Neuronal stem cell (in vitro differentiated cells): ENCODE measurements at regions not wholly inside any gene's neighbourhood (a gene's known extent, or its start where the extent isn't known, plus 50 kb on each side); places are given as distances from the start of the nearest gene placed in this dataset.
A peak's percentile ranks its signal among the peaks of the same experiment; 100 is the strongest.

Experiments
- DNase-seq: peaks from one replicate; pipeline ENCODE4 v3.0.0-alpha.2; 2013; ENCODE audit warnings: low spot score
- H2AFZ ChIP-seq: one replicate; pipeline ENCODE4 v1.6.1; 2013; ENCODE audit warnings: mild to moderate bottlenecking, low read length, inconsistent platforms
- H2AK5ac ChIP-seq: 2 replicates; pipeline ENCODE4 v1.6.1; 2013; ENCODE audit warnings: low read depth, mild to moderate bottlenecking, inconsistent platforms, low read length, moderate library complexity, mixed read lengths
- H2BK120ac ChIP-seq: 2 replicates; pipeline ENCODE4 v1.6.1; 2013; ENCODE audit warnings: low read depth, mild to moderate bottlenecking, inconsistent platforms, low read length, moderate library complexity, mixed read lengths
- H2BK12ac ChIP-seq: one replicate; pipeline ENCODE4 v1.6.1; 2013; ENCODE audit warnings: low read length, inconsistent platforms
- H2BK15ac ChIP-seq: 2 replicates; pipeline ENCODE4 v1.6.1; 2013; ENCODE audit warnings: mild to moderate bottlenecking, low read length, inconsistent platforms, mixed read lengths
- H2BK5ac ChIP-seq: one replicate; pipeline ENCODE4 v1.6.1; 2013; ENCODE audit warnings: inconsistent platforms, mild to moderate bottlenecking, low read length, moderate library complexity
- H3K14ac ChIP-seq: one replicate; pipeline ENCODE4 v1.6.1; 2013; ENCODE audit warnings: low read length, inconsistent platforms
- H3K18ac ChIP-seq: 2 replicates; pipeline ENCODE4 v1.6.1; 2013; ENCODE audit warnings: low read length, inconsistent platforms
- H3K23ac ChIP-seq: 2 replicates; pipeline ENCODE4 v1.6.1; 2013; ENCODE audit warnings: low read depth, mild to moderate bottlenecking, mixed read lengths, low read length, inconsistent platforms; ENCODE audit not compliant: poor library complexity
- H3K27ac ChIP-seq: replicated peaks from 3 replicates; pipeline ENCODE4 v1.5.1; 2013; ENCODE audit warnings: low read length, inconsistent platforms
- H3K27me3 ChIP-seq, 3 experiments: 2 replicates each; pipeline ENCODE4 v1.6.1; 2013; ENCODE audit warnings: low read length in 3 of 3, mild to moderate bottlenecking in 2 of 3, inconsistent platforms in 1 of 3, low read depth in 1 of 3, mixed read lengths in 1 of 3, moderate library complexity in 1 of 3; ENCODE audit not compliant: control insufficient read depth in 3 of 3, insufficient read depth in 3 of 3
- H3K36me3 ChIP-seq, 2 donors: replicated peaks in 1 of 2; 2 replicates each; pipeline ENCODE4 v1.6.1; 2013; ENCODE audit warnings: low read length in 2 of 2; ENCODE audit not compliant: control insufficient read depth in 2 of 2, insufficient read depth in 2 of 2
- H3K4ac ChIP-seq: 2 replicates; pipeline ENCODE4 v1.6.1; 2013; ENCODE audit warnings: inconsistent platforms, mild to moderate bottlenecking, low read length, moderate library complexity
- H3K4me1 ChIP-seq, 2 donors: 1 replicate in 1 of 2; 2 replicates in 1 of 2; pipeline ENCODE4 v1.6.1; 2013; ENCODE audit warnings: low read length in 2 of 2, low read depth in 1 of 2; ENCODE audit not compliant: control insufficient read depth in 2 of 2, insufficient read depth in 1 of 2
- H3K4me2 ChIP-seq: one replicate; pipeline ENCODE4 v1.6.1; 2013; ENCODE audit warnings: mild to moderate bottlenecking, low read length, inconsistent platforms; ENCODE audit not compliant: insufficient read depth, poor library complexity, severe bottlenecking
- H3K4me3 ChIP-seq, 2 donors: 2 replicates each; pipeline ENCODE4 v1.5.1; 2013; ENCODE audit warnings: low read length in 2 of 2, mild to moderate bottlenecking in 2 of 2, inconsistent platforms in 1 of 2, moderate library complexity in 1 of 2
- H3K79me1 ChIP-seq: one replicate; pipeline ENCODE4 v1.6.1; 2013; ENCODE audit warnings: low read depth, mild to moderate bottlenecking, inconsistent platforms, low read length, moderate library complexity
- H3K9ac ChIP-seq: one replicate; pipeline ENCODE4 v1.6.1; 2013; ENCODE audit warnings: mild to moderate bottlenecking, low read depth, low read length, inconsistent platforms; ENCODE audit not compliant: poor library complexity
- H3K9me3 ChIP-seq, 2 donors: replicated peaks in 1 of 2; 2 replicates each; pipeline versions ENCODE3 to v1.6.1; 2013; ENCODE audit warnings: low read length in 2 of 2, mild to moderate bottlenecking in 2 of 2, inconsistent platforms in 1 of 2, low read depth in 1 of 2, mixed read lengths in 1 of 2, moderate library complexity in 1 of 2; ENCODE audit not compliant: control insufficient read depth in 2 of 2, insufficient read depth in 1 of 2
- H4K8ac ChIP-seq: one replicate; pipeline ENCODE4 v1.6.1; 2013; ENCODE audit warnings: low read depth, mild to moderate bottlenecking, inconsistent platforms, low read length, moderate library complexity
- H4K91ac ChIP-seq: one replicate; pipeline ENCODE4 v1.6.1; 2013; ENCODE audit warnings: low read length, low read depth, mild to moderate bottlenecking, inconsistent platforms; ENCODE audit not compliant: poor library complexity
- WGBS, 2 donors: extraction: QIAGEN DNeasy Blood & Tissue Kit; methylation state at CpG; one replicate each; pipeline ENCODE4 v1.1.7; 2013; ENCODE audit warnings: missing lambda C conversion rate in 2 of 2, mixed read lengths in 1 of 2; ENCODE audit not compliant: insufficient read length in 2 of 2, insufficient replicate concordance in 1 of 2; ENCODE audit errors: extremely low coverage in 2 of 2; 5-methylcytosine and 5-hydroxymethylcytosine counted together

DNA sequence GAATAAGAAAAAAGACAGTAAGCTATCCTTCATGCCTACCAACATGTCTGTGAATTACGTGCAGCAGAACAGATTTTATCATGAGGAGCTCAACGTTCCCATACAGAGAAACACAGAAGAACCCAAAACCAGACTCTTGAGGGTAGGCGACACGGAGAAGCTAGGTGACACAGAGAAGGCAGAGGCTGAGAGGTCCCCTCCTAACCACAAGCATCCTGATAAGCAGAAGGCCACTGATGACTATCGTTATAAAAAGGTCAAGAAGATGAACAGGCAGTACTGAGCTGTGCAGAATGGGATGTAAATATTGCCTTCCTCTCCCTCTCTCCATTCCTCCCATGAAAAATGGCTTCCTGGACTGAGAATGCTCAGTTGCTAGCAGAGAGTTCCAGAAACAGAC lies 350.2 kb upstream of the BOD1L1 start:
- WGBS, 2 donors: no CpG with 5 or more reads among the region's 5 CpGs
- H2BK120ac ChIP-seq: no peak overlapping the region

DNA sequence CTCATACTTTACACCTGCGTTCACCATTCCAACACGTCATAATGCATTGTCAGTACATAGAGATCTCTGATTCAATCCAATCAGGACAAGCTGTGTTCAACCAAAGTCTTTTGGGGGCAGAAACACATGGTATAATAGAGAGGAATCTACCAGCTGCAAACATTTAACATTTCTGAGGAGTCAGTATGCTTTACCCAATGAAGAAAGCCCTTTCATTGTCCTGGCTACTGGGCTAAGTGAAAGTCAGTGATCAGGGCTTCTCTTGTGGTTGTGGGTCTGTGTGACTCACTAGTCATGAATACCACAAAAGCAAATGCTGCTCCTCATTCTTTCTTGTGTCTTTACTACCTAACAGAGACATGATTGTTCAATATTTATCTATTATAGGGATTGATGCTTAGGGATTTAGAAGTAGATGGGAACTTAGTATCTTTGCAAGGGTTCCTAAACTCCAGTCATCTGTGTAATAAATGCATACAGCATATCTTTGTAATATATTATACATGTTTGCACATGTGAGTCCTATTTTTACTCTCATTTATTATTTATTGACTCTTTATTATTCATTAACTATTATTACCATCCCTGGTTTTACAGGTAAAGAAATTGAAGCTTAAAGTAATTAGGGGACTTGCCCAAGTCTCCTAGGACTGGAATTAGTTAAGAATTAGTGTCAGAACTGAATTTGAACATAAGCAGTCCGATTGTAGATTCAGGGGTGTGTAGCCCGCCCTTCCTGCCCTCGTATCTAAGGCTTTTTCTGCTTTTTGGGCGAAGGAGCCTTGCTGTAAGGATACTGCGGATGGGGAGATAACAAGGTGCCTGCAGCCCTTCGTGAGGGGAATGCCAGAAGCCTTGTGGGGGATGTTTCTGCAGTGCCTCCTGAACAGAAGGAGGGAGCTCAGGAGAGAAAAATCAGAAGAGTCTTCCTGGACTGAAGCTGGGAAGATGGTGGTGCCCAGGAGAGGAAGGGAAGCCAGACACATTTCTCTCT lies 353.1 kb upstream of the BOD1L1 start:
- Histone ChIP-seq H3K9ac (no peak overlapping the region), H3K9me3 (no peaks in the 10 kb centered on the region), H3K4me2 (no peak overlapping the region), H3K14ac (no peak overlapping the region), H2AK5ac (no peak overlapping the region), H2AFZ (no peak overlapping the region), H3K27ac (no peak overlapping the region), H3K36me3 (no peaks in the 10 kb centered on the region), H2BK5ac (no peak overlapping the region), H2BK12ac (no peak overlapping the region), H2BK120ac (no peak overlapping the region), H3K79me1 (no peaks in the 10 kb centered on the region), H3K18ac (no peak overlapping the region), H3K4me1 (peaks cover 0 to 1% of the 10 kb centered on the region in 2 donors), H2BK15ac (no peak overlapping the region), H3K4ac (no peak overlapping the region), H4K91ac (no peak overlapping the region), H3K23ac (no peak overlapping the region), H4K8ac (no peak overlapping the region), H3K27me3 (no peaks in the 10 kb centered on the region), H3K4me3 (peak overlapping the region in 1 of 2 donors; percentile 9)
- DNase-seq: no peak
- WGBS, 2 donors: no CpG with 5 or more reads among the region's 8 CpGs

More for the DNA sequence above, 350.2 kb upstream of the BOD1L1 start:
- Histone ChIP-seq H2BK12ac (no peak overlapping the region), H3K27me3 (no peaks in the 10 kb centered on the region), H3K36me3 (no peaks in the 10 kb centered on the region), H2AK5ac (no peak overlapping the region), H3K4me1 (peaks cover 0 to 1% of the 10 kb centered on the region in 2 donors), H4K8ac (no peak overlapping the region), H2BK5ac (no peak overlapping the region), H3K23ac (no peak overlapping the region), H3K27ac (no peak overlapping the region), H3K9ac (no peak overlapping the region), H3K4ac (no peak overlapping the region), H4K91ac (no peak overlapping the region), H3K4me2 (no peak overlapping the region), H3K79me1 (no peaks in the 10 kb centered on the region), H3K14ac (no peak overlapping the region), H2BK15ac (no peak overlapping the region), H3K18ac (no peak overlapping the region), H3K4me3 (no peak overlapping the region), H3K9me3 (no peaks in the 10 kb centered on the region), H2AFZ (no peak overlapping the region)
- no peak for DNase-seq

DNA sequence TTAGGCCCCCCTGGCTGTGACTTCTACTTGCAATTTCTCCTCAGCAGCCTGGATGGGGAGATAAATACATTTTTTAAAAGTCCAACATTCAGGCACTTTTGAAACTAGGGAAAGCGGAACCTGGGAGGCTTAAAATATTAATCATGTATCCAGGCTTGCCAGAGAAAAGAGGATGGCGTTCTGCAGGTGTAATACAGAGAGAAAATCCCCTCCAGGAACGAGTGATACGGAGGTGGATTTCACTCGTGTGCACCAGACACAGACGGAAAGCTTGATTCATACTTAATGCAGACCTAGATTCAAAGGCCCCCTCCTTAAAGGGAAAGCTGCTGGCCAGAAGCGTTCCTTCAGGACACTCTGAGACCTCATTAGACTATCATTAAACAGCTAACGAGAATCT lies 354.0 kb upstream of the BOD1L1 start:
- Histone ChIP-seq H3K23ac (no peak overlapping the region), H2BK12ac (no peak overlapping the region), H2AFZ (no peak overlapping the region), H3K79me1 (no peaks in the 10 kb centered on the region), H3K27me3 (no peaks in the 10 kb centered on the region), H4K8ac (no peak overlapping the region), H2BK120ac (no peak overlapping the region), H3K4me1 (peaks cover 0 to 1% of the 10 kb centered on the region in 2 donors), H3K4me2 (no peak overlapping the region), H2BK5ac (no peak overlapping the region), H3K14ac (no peak overlapping the region), H2BK15ac (no peak overlapping the region), H3K18ac (no peak overlapping the region), H3K4me3 (no peak overlapping the region), H3K4ac (no peak overlapping the region), H3K9ac (no peak overlapping the region), H2AK5ac (no peak overlapping the region), H4K91ac (no peak overlapping the region), H3K9me3 (no peaks in the 10 kb centered on the region), H3K36me3 (no peaks in the 10 kb centered on the region), H3K27ac (no peak overlapping the region)
- no peak for DNase-seq
- WGBS, 2 donors: no CpG with 5 or more reads among the region's 8 CpGs

DNA sequence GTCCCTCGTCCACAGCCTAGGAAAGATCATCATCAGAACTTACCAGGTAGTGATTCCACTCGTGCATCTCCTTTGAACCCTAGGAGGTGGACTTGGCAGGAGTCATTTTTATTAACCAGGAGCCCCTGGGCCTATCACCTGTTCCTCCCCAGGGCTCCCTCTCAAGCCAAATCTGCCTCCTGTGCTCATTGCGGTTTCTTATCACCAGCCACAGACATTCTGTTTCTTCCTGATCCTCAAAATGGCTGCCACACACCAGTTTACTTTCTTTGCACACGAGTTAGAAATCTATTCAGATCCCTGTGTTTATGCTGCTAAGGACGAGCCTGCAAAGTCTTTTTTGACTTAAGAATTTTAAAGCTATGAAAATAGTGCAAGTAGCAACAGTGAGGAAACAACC lies 354.5 kb upstream of the BOD1L1 start:
- peak overlapping the region; percentile 15 for H2AFZ ChIP-seq
- H3K27me3 ChIP-seq: no peaks in the 10 kb centered on the region
- no peak overlapping the region for H2AK5ac ChIP-seq
- no peak overlapping the region for H2BK15ac ChIP-seq
- no peaks in the 10 kb centered on the region for H3K79me1 ChIP-seq
- no peak overlapping the region for H3K4me2 ChIP-seq
- no peak overlapping the region for H3K14ac ChIP-seq
- no peak overlapping the region for H3K4ac ChIP-seq
- no peak overlapping the region for H3K18ac ChIP-seq
- H2BK5ac ChIP-seq: no peak overlapping the region
- peaks cover 0 to 1% of the 10 kb centered on the region in 2 donors for H3K4me1 ChIP-seq
- no peak overlapping the region for H4K91ac ChIP-seq
- H4K8ac ChIP-seq: no peak overlapping the region
- DNase-seq: no peak
- no peak overlapping the region for H2BK12ac ChIP-seq
- H3K36me3 ChIP-seq: no peaks in the 10 kb centered on the region
- no peak overlapping the region for H3K4me3 ChIP-seq
- no CpG with 5 or more reads among the region's 5 CpGs for WGBS, 2 donors
- H2BK120ac ChIP-seq: no peak overlapping the region
- no peak overlapping the region for H3K27ac ChIP-seq
- no peaks in the 10 kb centered on the region for H3K9me3 ChIP-seq
- H3K9ac ChIP-seq: no peak overlapping the region
- no peak overlapping the region for H3K23ac ChIP-seq
